Vagina (tissue), 2 donors: ENCODE measurements at regions not wholly inside any gene's neighbourhood (a gene's known extent, or its start where the extent isn't known, plus 50 kb on each side); places are given as distances from the start of the nearest gene placed in this dataset.

ENCODE experiments used
- CTCF ChIP-seq, 3 experiments: fragments of 450-650 bp in 2 of 3; fragments of 200-600 bp in 1 of 3; sonication (generic) in 1 of 3; IDR thresholded peaks; one replicate each; pipeline ENCODE4 v1.5.1; 2017 to 2019; ENCODE audit warnings: antibody characterized with exemption in 3 of 3, mild to moderate bottlenecking in 2 of 3, moderate library complexity in 2 of 3
- POLR2AphosphoS5 ChIP-seq, 2 donors: sonication (generic); formaldehyde crosslinking; IDR thresholded peaks; one replicate each; pipeline ENCODE4 v1.9.0; 2017; ENCODE audit warnings: antibody characterized with exemption in 2 of 2, mild to moderate bottlenecking in 2 of 2, low read depth in 1 of 2; ENCODE audit not compliant: insufficient read depth in 1 of 2

- TF ChIP-seq POLR2AphosphoS5 (IDR thresholded peaks at IDR 0.05; ENCODE audit: insufficient read depth in 1 of 2, low read depth in 1 of 2) (no peak), CTCF (IDR thresholded peaks at IDR 0.05) (no peak)
Measured at GRCh38 chr10:113298616-113299015, 254.2 kb upstream of the HABP2 start.
